ENCODE measurements at regions not wholly inside any gene's neighbourhood (a gene's known extent, or its start where the extent isn't known, plus 50 kb on each side); places are given as distances from the start of the nearest gene placed in this dataset.
"Not testable (repeated sequence)": the region's sequence is repeated elsewhere in the genome, so short reads cannot be mapped to it uniquely, and the experiment has no call there.

DNA sequence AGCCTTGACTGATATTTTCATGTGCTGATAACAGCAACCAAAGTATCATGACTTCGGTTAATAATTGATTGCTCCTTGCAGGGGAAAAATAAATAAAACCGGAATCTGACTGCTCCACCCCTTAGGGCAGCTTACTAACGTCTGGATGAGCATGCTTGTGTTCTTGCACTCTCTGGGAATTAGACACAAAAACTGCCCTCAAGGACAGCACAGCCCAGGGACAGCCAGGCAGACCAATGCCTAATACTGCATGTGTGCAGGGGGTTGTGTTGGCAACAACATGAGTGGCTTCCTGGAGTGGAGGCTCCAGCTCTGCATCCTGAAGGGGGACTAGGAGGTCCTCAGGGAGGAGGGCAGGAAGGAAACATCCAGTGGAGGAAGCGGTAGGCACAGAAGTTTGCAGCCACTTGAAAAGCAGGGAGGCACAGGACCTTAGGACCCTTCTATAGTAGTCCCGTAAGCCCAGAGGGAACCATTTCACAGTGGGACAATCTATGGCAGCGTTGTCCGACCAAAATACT is 205.4 kb upstream of the IRF2BP2 start:
- ATAC-seq; CTCF ChIA-PET; POLR2A ChIA-PET; H3K4me3 ChIP-seq (ENCODE audit: low read length); H3K4me3 Mint-ChIP-seq; H3K27ac ChIP-seq (ENCODE audit: low read depth, low read length); DNase-seq; intact Hi-C loops (cut with micrococcal nuclease); H3K27me3 Mint-ChIP-seq; H3K36me3 Mint-ChIP-seq; H3K9me3 ChIP-seq (ENCODE audit: control insufficient read depth in 2 of 3, low read length in 3 of 3); H3K27me3 ChIP-seq (ENCODE audit: control insufficient read depth in 2 of 2, insufficient read depth in 2 of 2, low read length in 2 of 2); H3K4me1 ChIP-seq (ENCODE audit: control insufficient read depth in 2 of 2, insufficient read depth in 2 of 2, low read length in 2 of 2); H3K27ac Mint-ChIP-seq; H3K36me3 ChIP-seq (ENCODE audit: control insufficient read depth in 2 of 3, insufficient read depth in 3 of 3, low read length in 3 of 3); H3K4me1 Mint-ChIP-seq; H3K9me3 Mint-ChIP-seq: not testable (repeated sequence)

DNA sequence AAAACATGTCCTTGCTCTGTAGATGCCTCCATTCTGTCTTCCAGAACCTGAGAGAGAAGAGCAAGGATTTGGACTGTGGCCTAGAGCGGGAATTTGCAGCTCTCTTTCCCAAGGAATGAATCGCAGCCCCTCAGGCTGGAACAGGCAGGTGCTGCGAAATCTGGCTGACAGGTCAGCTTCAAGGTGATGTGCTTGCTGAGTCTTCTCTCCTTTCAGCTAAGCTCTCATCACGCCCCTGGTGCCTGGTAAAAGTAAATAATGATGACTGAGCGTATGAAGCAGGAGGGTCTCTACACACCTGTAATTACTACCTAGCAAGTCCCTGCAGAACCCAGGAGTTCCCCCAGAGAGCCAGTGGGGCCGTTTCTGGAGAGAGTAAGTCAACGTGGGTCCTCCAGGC is 204.3 kb upstream of the IRF2BP2 start:
- H3K27me3 ChIP-seq (ENCODE audit: control insufficient read depth in 2 of 2, insufficient read depth in 2 of 2, low read length in 2 of 2); H3K36me3 ChIP-seq (ENCODE audit: control insufficient read depth in 2 of 3, insufficient read depth in 3 of 3, low read length in 3 of 3); H3K4me3 ChIP-seq (ENCODE audit: low read length); H3K27ac ChIP-seq (ENCODE audit: low read depth, low read length); H3K4me1 Mint-ChIP-seq; CTCF ChIA-PET; H3K36me3 Mint-ChIP-seq; intact Hi-C loops (cut with micrococcal nuclease); H3K27ac Mint-ChIP-seq; ATAC-seq; POLR2A ChIA-PET; H3K27me3 Mint-ChIP-seq; H3K4me1 ChIP-seq (ENCODE audit: control insufficient read depth in 2 of 2, insufficient read depth in 2 of 2, low read length in 2 of 2); H3K4me3 Mint-ChIP-seq; DNase-seq; H3K9me3 ChIP-seq (ENCODE audit: control insufficient read depth in 2 of 3, low read length in 3 of 3); H3K9me3 Mint-ChIP-seq: not testable (repeated sequence)

DNA sequence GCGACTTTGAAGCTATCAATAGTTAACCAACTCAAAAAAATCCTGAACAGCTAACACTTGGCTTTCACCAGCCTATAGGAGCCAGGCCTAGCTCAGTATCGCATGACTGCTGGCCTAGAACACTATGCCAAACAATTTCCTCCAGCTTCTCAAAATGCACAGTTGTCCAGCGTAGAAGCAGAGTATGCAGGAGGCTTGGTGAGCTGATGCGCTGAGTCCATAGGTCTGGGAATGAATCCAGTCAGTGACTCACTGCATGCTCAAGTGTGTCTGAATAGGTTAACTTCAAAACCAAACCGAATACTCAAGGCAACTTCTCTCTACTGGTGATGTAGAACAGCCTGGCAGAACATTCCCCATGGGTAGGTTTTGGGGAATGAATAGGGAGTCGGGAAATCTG is 201.8 kb upstream of the IRF2BP2 start:
- H3K4me3 Mint-ChIP-seq; CTCF ChIA-PET; H3K27me3 Mint-ChIP-seq; H3K36me3 Mint-ChIP-seq; H3K4me1 Mint-ChIP-seq; H3K9me3 Mint-ChIP-seq; POLR2A ChIA-PET; intact Hi-C loops (cut with micrococcal nuclease); H3K4me3 ChIP-seq (ENCODE audit: low read length); H3K27ac Mint-ChIP-seq; H3K27ac ChIP-seq (ENCODE audit: low read depth, low read length); H3K4me1 ChIP-seq (ENCODE audit: control insufficient read depth in 2 of 2, insufficient read depth in 2 of 2, low read length in 2 of 2); H3K9me3 ChIP-seq (ENCODE audit: control insufficient read depth in 2 of 3, low read length in 3 of 3); H3K36me3 ChIP-seq (ENCODE audit: control insufficient read depth in 2 of 3, insufficient read depth in 3 of 3, low read length in 3 of 3); DNase-seq; H3K27me3 ChIP-seq (ENCODE audit: control insufficient read depth in 2 of 2, insufficient read depth in 2 of 2, low read length in 2 of 2): not testable (repeated sequence)
- peak; percentile 24 for ATAC-seq

DNA sequence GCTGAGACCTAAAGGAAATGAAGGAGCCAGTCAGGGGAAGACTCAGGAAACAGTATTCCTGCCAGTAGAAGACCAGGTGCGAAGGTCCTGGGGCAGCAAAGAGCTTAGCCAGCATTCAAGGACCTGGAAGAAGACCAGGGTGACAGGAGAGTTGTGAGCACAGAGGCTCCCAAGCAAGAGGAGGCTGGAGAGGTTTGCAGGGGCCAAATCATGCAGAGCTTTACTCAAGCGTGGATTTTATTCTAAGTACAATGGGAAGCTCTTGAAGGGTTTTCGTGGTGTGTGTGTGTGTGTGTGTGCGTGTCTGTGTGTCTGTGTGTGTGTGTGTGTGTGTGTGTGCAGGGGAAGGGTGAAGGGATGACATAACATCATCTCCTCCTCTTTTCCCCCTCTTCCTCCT is 200.7 kb upstream of the IRF2BP2 start:
- H3K27me3 Mint-ChIP-seq; H3K27ac ChIP-seq (ENCODE audit: low read depth, low read length); ATAC-seq; intact Hi-C loops (cut with micrococcal nuclease); POLR2A ChIA-PET; H3K4me3 Mint-ChIP-seq; H3K4me1 Mint-ChIP-seq; H3K36me3 ChIP-seq (ENCODE audit: control insufficient read depth in 2 of 3, insufficient read depth in 3 of 3, low read length in 3 of 3); H3K9me3 ChIP-seq (ENCODE audit: control insufficient read depth in 2 of 3, low read length in 3 of 3); H3K36me3 Mint-ChIP-seq; H3K4me3 ChIP-seq (ENCODE audit: low read length); H3K27ac Mint-ChIP-seq; CTCF ChIA-PET; H3K9me3 Mint-ChIP-seq; H3K27me3 ChIP-seq (ENCODE audit: control insufficient read depth in 2 of 2, insufficient read depth in 2 of 2, low read length in 2 of 2); H3K4me1 ChIP-seq (ENCODE audit: control insufficient read depth in 2 of 2, insufficient read depth in 2 of 2, low read length in 2 of 2): not testable (repeated sequence)
- peak in 1 of 9 donors; percentile 4 for DNase-seq

DNA sequence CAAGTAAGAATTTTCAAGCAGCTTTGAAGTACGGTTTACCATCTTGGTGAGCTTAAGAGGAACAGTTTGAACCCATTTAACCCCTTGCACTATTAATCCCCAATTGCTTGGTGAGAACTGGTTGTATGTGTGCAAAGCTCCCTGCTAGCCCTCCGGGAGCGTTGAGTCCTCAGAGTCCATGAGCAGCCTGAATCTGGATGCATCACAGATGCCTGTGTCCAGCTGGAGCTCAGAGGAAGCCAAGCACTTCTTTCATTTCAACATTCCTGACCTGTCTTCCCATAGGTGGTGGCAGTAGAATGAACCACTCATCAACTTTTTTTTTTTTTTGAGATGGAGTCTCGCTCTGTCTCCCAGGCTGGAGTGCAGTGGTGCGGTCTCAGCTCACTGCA is 199.9 kb upstream of the IRF2BP2 start:
- H3K36me3 ChIP-seq (ENCODE audit: control insufficient read depth in 2 of 3, insufficient read depth in 3 of 3, low read length in 3 of 3); H3K27me3 Mint-ChIP-seq; H3K4me1 ChIP-seq (ENCODE audit: control insufficient read depth in 2 of 2, insufficient read depth in 2 of 2, low read length in 2 of 2); H3K4me1 Mint-ChIP-seq; DNase-seq; H3K9me3 Mint-ChIP-seq; H3K4me3 ChIP-seq (ENCODE audit: low read length); CTCF ChIA-PET; H3K36me3 Mint-ChIP-seq; ATAC-seq; H3K27ac ChIP-seq (ENCODE audit: low read depth, low read length); H3K27me3 ChIP-seq (ENCODE audit: control insufficient read depth in 2 of 2, insufficient read depth in 2 of 2, low read length in 2 of 2); intact Hi-C loops (cut with micrococcal nuclease); H3K9me3 ChIP-seq (ENCODE audit: control insufficient read depth in 2 of 3, low read length in 3 of 3); H3K4me3 Mint-ChIP-seq; POLR2A ChIA-PET: not testable (repeated sequence)
- H3K27ac Mint-ChIP-seq = peak overlapping the region in 1 of 9 donors; percentile 29

DNA sequence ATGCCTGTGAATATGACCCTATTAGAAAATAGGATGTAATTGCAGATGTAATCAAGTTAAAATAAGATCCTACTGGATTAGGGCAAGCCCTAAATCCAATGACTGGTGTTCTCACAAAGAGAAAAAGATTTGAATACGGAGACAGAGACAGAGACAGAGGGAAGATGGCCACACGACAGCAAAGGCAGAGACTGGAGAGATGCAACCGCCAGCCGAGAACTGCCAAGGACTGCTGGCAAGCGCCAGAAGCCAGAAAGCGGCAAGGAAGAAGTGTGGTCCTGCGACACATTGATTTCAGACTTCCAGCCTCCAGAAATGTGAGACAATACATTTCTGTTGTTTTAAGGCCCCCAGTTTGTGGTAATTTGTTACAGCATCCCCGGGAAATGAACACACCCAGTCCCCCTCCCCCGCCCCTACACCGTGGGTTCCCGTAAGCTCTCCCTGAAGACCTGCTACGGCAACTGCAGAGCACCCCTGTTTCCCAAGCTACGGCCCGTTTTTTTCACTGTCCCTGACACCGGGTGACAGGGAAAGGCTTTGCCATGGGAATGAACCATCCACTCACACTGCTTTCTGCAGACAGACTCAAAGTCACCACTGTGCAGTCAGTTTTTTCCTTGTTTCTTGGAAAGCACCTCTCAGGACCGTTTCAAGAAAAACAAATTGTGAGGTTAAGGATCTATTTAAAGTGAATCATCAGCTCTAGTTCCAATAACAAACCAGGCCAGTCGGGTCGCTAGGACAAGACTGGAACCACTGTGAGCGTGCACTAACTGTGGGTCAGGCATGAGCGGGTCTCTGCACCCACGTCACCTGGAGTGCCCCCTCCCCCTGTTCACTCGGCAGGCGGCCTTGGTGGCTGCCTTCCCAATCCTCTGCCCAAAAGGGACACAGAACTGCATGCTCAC is 199.2 kb upstream of the IRF2BP2 start:
- intact Hi-C loops (cut with micrococcal nuclease); H3K9me3 Mint-ChIP-seq; CTCF ChIA-PET: not testable (repeated sequence)

DNA sequence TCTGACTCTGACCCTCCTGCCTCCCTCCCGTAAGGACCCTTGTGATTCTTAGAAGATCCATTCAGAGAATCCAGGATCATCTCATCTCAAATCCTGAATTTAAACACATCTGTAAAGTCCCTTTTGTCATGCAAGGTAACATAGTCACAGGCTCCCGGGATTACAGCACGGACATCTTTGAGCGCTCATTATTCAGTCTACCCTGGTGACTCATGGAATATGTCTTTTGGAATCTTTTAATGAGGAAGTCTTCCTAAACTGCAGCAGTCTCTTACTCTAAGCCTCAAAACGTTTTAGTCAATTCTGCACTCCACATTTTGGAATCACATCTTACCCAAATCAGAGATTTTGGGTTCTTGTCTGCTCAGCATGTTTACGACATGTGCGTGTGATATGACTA is 198.5 kb upstream of the IRF2BP2 start:
- H3K36me3 ChIP-seq (ENCODE audit: control insufficient read depth in 2 of 3, insufficient read depth in 3 of 3, low read length in 3 of 3); DNase-seq; H3K27ac Mint-ChIP-seq; CTCF ChIA-PET; H3K9me3 ChIP-seq (ENCODE audit: control insufficient read depth in 2 of 3, low read length in 3 of 3); H3K27me3 ChIP-seq (ENCODE audit: control insufficient read depth in 2 of 2, insufficient read depth in 2 of 2, low read length in 2 of 2); H3K4me1 ChIP-seq (ENCODE audit: control insufficient read depth in 2 of 2, insufficient read depth in 2 of 2, low read length in 2 of 2); intact Hi-C loops (cut with micrococcal nuclease); H3K27me3 Mint-ChIP-seq; H3K4me3 ChIP-seq (ENCODE audit: low read length); H3K4me1 Mint-ChIP-seq; H3K27ac ChIP-seq (ENCODE audit: low read depth, low read length); H3K36me3 Mint-ChIP-seq; H3K9me3 Mint-ChIP-seq; POLR2A ChIA-PET; ATAC-seq; H3K4me3 Mint-ChIP-seq: not testable (repeated sequence)

More for the DNA sequence above, 199.2 kb upstream of the IRF2BP2 start:
- H3K36me3 Mint-ChIP-seq; H3K36me3 ChIP-seq (ENCODE audit: control insufficient read depth in 2 of 3, insufficient read depth in 3 of 3, low read length in 3 of 3); ATAC-seq; POLR2A ChIA-PET; H3K27me3 ChIP-seq (ENCODE audit: control insufficient read depth in 2 of 2, insufficient read depth in 2 of 2, low read length in 2 of 2); H3K4me3 ChIP-seq (ENCODE audit: low read length); H3K9me3 ChIP-seq (ENCODE audit: control insufficient read depth in 2 of 3, low read length in 3 of 3); H3K4me1 Mint-ChIP-seq; H3K4me1 ChIP-seq (ENCODE audit: control insufficient read depth in 2 of 2, insufficient read depth in 2 of 2, low read length in 2 of 2); H3K4me3 Mint-ChIP-seq; H3K27ac ChIP-seq (ENCODE audit: low read depth, low read length); H3K27me3 Mint-ChIP-seq: not testable (repeated sequence)
- peak overlapping the region in 1 of 9 donors; percentile 29 for H3K27ac Mint-ChIP-seq
- peak in 1 of 9 donors; percentile 27 for DNase-seq
